ENCODE measurements at regions not wholly inside any gene's neighbourhood (a gene's known extent, or its start where the extent isn't known, plus 50 kb on each side); places are given as distances from the start of the nearest gene placed in this dataset.

DNA sequence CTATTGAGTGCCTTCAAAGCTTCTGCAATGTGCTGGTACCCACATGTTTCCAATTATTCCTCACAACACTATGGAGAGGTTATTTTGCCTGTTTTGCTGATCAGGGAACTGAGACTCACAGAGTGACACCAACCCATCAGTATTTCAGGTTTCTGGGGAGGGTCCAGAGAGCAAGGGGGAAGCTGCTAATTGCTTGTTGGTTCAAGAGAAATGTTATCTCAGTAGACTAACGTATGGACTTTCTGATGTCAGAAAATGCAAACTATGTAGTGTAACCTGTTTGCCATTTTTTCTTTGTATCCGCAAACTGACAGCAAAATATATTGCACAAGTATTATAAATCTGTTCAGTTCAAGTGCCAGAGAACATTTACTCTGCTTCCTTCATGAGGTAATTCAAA lies 108.3 kb upstream of the MSX2 start:
- Histone ChIP-seq H3K4me1 (ENCODE audit: control insufficient read depth in 5 of 5, insufficient read depth in 5 of 5, low read length in 5 of 5) (peaks cover 0 to 19% (median 8%) of the 10 kb centered on the region in 5 donors), H3K4me3 (ENCODE audit: low read depth in 1 of 5, low read length in 5 of 5) (no peak overlapping the region), H3K9me3 (ENCODE audit: control insufficient read depth in 5 of 5, low read length in 5 of 5) (no peaks in the 10 kb centered on the region), H3K36me3 (ENCODE audit: control insufficient read depth in 5 of 5, insufficient read depth in 5 of 5, low read length in 5 of 5) (no peaks in the 10 kb centered on the region), H3K27ac (ENCODE audit: low read depth, low read length) (no peak overlapping the region), H3K27me3 (ENCODE audit: control insufficient read depth in 5 of 5, insufficient read depth in 4 of 5, low read length in 5 of 5) (peaks cover 0 to 6% (median 3%) of the 10 kb centered on the region in 5 donors), H3K9ac (ENCODE audit: low read length in 5 of 5) (no peak overlapping the region)

DNA sequence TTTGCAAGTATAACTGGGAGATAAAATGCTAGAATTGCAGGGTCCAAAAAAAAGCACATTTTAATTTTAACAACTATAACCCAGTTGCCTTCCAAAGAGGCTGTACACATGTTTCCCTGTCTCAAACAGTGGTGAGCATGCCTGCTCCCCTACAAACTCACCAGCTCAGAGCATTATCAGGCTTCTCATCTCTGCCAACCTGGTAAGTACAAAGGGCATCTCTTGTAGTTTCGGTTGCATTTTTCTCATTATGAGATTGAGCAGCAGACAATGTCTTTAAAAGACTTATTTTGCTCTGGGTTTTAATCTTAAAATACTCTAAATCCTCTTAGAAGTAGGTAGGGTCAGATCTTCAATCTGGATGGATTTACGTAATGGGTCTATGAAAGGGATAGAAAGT lies 107.1 kb upstream of the MSX2 start:
- H3K9ac ChIP-seq (ENCODE audit: low read length in 5 of 5) = no peak overlapping the region
- peaks cover 0 to 6% (median 3%) of the 10 kb centered on the region in 5 donors for H3K27me3 ChIP-seq (ENCODE audit: control insufficient read depth in 5 of 5, insufficient read depth in 4 of 5, low read length in 5 of 5)
- no peak overlapping the region for H3K4me3 ChIP-seq (ENCODE audit: low read depth in 1 of 5, low read length in 5 of 5)

DNA sequence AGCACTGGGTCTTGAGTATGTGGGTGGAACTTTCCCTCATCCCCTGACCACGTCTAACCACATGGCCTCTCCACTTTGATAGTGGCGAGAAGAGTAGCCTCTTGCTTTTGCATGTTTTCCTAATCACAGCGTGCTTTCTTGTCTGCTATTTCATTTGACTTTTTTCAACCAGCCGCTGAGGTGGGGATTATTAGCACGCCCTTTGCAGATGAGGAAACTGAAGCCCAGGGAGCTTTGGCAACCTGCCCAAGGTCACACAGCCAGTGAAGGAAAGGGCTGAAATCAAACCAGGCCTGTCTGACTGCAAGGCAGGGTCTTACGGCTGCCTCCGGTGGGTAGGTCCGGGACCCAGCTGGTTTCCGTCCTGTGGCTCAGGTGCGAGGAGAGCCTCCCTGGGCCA lies 106.5 kb upstream of the MSX2 start:
- Histone ChIP-seq H3K27ac (ENCODE audit: low read depth, low read length) (no peak overlapping the region), H3K9me3 (ENCODE audit: control insufficient read depth in 5 of 5, low read length in 5 of 5) (no peaks in the 10 kb centered on the region), H3K9ac (ENCODE audit: low read length in 5 of 5) (no peak overlapping the region), H3K27me3 (ENCODE audit: control insufficient read depth in 5 of 5, insufficient read depth in 4 of 5, low read length in 5 of 5) (peaks cover 0 to 6% (median 3%) of the 10 kb centered on the region in 5 donors), H3K4me1 (ENCODE audit: control insufficient read depth in 5 of 5, insufficient read depth in 5 of 5, low read length in 5 of 5) (peaks cover 0 to 6% (median 4%) of the 10 kb centered on the region in 5 donors), H3K4me3 (ENCODE audit: low read depth in 1 of 5, low read length in 5 of 5) (no peak overlapping the region), H3K36me3 (ENCODE audit: control insufficient read depth in 5 of 5, insufficient read depth in 5 of 5, low read length in 5 of 5) (no peaks in the 10 kb centered on the region)

More for the DNA sequence above, 107.1 kb upstream of the MSX2 start:
- no peak overlapping the region for H3K27ac ChIP-seq (ENCODE audit: low read depth, low read length)
- H3K4me1 ChIP-seq (ENCODE audit: control insufficient read depth in 5 of 5, insufficient read depth in 5 of 5, low read length in 5 of 5) = peaks cover 0 to 12% (median 6%) of the 10 kb centered on the region in 5 donors
- no peaks in the 10 kb centered on the region for H3K9me3 ChIP-seq (ENCODE audit: control insufficient read depth in 5 of 5, low read length in 5 of 5)
- H3K36me3 ChIP-seq (ENCODE audit: control insufficient read depth in 5 of 5, insufficient read depth in 5 of 5, low read length in 5 of 5) = no peaks in the 10 kb centered on the region

DNA sequence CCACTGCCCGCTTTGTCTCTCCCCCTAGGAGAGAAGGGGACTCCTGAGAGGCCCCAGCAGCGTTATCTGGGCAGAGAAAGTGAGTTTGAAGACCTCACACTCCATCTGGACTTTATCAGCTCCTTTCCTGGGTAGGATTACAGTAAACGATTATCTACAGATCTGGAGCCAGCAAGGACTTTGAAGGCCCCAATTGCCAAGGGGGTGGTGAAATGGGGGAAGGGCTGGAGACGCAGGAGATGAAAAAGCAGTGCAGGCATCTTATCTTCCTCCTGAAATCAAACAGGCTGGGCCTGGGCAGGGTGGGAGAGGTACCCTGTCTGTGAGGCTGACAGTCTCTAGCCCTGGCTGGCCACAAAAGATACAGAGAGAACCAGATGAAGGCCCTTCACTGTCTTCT lies 105.8 kb upstream of the MSX2 start:
- Histone ChIP-seq H3K9ac (ENCODE audit: low read length in 5 of 5) (no peak overlapping the region), H3K4me3 (ENCODE audit: low read depth in 1 of 5, low read length in 5 of 5) (no peak overlapping the region), H3K27ac (ENCODE audit: low read depth, low read length) (no peak overlapping the region), H3K9me3 (ENCODE audit: control insufficient read depth in 5 of 5, low read length in 5 of 5) (no peaks in the 10 kb centered on the region), H3K4me1 (ENCODE audit: control insufficient read depth in 5 of 5, insufficient read depth in 5 of 5, low read length in 5 of 5) (no peaks in the 10 kb centered on the region), H3K27me3 (ENCODE audit: control insufficient read depth in 5 of 5, insufficient read depth in 4 of 5, low read length in 5 of 5) (peaks cover 0 to 6% (median 3%) of the 10 kb centered on the region in 5 donors), H3K36me3 (ENCODE audit: control insufficient read depth in 5 of 5, insufficient read depth in 5 of 5, low read length in 5 of 5) (no peaks in the 10 kb centered on the region)

DNA sequence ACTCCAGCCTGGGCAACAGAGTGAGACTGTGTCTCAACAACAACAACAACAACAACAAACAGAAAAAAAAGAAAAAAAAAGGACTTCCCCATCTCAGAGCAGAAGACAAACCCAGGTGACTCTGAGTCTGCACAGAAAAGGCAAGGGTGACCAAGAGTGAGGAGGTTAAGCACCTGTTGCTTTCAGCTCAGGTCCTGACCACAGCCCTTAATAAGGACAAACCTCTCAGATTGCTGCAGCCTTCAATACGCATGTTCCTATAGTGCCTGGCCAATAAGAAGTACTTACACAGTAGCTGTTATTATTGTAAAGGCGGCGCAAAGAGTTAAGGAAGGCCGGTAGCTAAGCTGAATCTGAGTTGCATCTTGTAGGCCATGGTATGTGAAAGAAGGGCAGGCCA lies 102.3 kb upstream of the MSX2 start:
- Histone ChIP-seq H3K27me3 (ENCODE audit: control insufficient read depth in 5 of 5, insufficient read depth in 4 of 5, low read length in 5 of 5) (peaks cover 0 to 6% (median 3%) of the 10 kb centered on the region in 5 donors), H3K36me3 (ENCODE audit: control insufficient read depth in 5 of 5, insufficient read depth in 5 of 5, low read length in 5 of 5) (no peaks in the 10 kb centered on the region), H3K4me3 (ENCODE audit: low read depth in 1 of 5, low read length in 5 of 5) (no peak overlapping the region), H3K4me1 (ENCODE audit: control insufficient read depth in 5 of 5, insufficient read depth in 5 of 5, low read length in 5 of 5) (peaks cover 0 to 15% (median 8%) of the 10 kb centered on the region in 5 donors), H3K9ac (ENCODE audit: low read length in 5 of 5) (no peak overlapping the region), H3K9me3 (ENCODE audit: control insufficient read depth in 5 of 5, low read length in 5 of 5) (no peaks in the 10 kb centered on the region), H3K27ac (ENCODE audit: low read depth, low read length) (no peak overlapping the region)

DNA sequence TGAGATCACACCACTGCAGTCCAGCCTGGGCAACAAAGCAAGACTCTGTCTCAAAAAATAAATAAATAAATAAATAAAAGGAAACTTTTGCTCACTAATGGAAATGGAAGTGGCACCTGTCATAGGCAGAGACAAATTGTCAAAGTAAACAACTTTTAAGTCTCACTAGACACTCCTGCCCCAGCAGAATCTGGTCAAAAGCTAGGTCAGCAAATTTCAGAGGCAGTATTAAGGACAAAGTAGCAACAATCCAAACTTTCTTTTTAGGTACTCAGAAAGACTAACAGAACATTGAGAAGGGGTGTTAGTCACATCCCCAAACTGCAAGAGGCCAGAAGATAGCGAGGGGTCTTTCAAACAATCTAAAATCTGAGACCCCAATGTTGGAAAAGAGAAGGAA lies 101.4 kb upstream of the MSX2 start:
- Histone ChIP-seq H3K27me3 (ENCODE audit: control insufficient read depth in 5 of 5, insufficient read depth in 4 of 5, low read length in 5 of 5) (peaks cover 0 to 5% (median 3%) of the 10 kb centered on the region in 5 donors), H3K4me1 (ENCODE audit: control insufficient read depth in 5 of 5, insufficient read depth in 5 of 5, low read length in 5 of 5) (peaks cover 0 to 15% (median 8%) of the 10 kb centered on the region in 5 donors), H3K9me3 (ENCODE audit: control insufficient read depth in 5 of 5, low read length in 5 of 5) (no peaks in the 10 kb centered on the region), H3K27ac (ENCODE audit: low read depth, low read length) (no peak overlapping the region), H3K36me3 (ENCODE audit: control insufficient read depth in 5 of 5, insufficient read depth in 5 of 5, low read length in 5 of 5) (no peaks in the 10 kb centered on the region), H3K4me3 (ENCODE audit: low read depth in 1 of 5, low read length in 5 of 5) (no peak overlapping the region), H3K9ac (ENCODE audit: low read length in 5 of 5) (no peak overlapping the region)

DNA sequence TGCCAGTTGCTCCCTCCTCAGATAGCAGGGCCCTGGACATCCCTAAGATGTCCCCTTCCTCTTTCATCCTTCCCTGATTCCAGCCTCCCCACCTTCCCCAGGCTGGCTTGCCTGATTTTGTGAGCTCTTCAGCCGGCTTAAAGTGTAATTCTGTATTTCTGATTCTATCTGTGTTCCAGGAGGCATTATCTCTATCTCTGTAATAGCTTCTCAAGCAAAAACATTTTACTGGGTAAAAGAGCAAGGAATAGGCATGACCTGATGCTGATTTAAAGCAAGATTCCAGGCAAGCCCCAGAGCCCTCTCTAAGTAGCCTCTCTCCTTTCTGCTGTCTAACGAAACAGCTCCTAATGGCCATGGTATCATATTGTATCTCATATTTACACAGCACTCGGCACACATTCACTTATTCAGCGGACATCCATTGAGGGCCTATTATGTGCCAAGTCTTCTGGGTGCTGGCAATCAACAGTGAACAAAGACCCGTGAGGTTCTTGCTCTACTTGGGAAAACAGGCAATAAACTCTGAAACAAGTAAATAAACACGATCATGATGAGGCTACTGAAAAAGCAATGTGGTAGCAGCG lies 100.9 kb upstream of the MSX2 start:
- Histone ChIP-seq H3K27me3 (ENCODE audit: control insufficient read depth in 5 of 5, insufficient read depth in 4 of 5, low read length in 5 of 5) (peaks cover 0 to 3% (median 0%) of the 10 kb centered on the region in 5 donors), H3K9ac (ENCODE audit: low read length in 5 of 5) (no peak overlapping the region), H3K4me1 (ENCODE audit: control insufficient read depth in 5 of 5, insufficient read depth in 5 of 5, low read length in 5 of 5) (peaks cover 0 to 15% (median 8%) of the 10 kb centered on the region in 5 donors)

DNA sequence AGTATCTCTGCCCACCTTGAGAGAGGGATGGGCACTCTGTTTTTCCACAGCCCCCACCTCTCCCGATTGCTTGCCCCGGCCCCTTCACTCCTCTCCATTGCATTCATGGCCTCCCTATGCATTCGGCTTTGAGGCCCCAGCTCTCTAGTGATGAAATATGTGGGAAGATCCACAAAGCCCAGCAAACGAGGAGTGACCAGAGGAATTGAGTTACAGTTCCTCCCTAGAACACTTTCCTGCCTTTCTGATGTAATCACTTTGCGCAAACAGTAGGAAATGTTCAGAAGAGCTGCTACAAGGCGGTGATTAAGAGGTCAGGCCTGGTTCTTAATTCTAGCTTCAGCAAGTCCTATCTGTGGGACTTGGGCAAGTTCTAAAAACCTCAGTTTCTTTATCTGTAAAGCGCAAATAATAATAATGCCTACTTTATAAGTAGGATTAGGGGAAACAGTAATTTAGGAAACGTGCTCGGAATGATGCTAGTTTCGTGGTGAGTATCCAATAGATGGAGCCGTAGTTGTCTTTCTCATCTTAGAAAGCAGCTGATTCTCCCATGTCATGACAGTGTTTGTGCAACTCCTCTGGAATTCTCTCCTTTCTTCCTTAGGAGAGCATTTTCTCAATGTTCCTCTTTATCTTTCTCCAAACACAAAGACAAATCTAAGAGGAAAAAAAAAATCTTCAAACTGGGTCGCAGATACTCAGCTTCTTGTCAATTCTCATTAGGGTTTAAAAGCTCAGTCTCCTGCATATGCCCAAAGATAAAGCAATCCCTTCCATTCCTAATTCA lies 99.5 kb upstream of the MSX2 start:
- Histone ChIP-seq H3K4me1 (ENCODE audit: control insufficient read depth in 5 of 5, insufficient read depth in 5 of 5, low read length in 5 of 5) (peaks cover 0 to 15% (median 8%) of the 10 kb centered on the region in 5 donors), H3K27me3 (ENCODE audit: control insufficient read depth in 5 of 5, insufficient read depth in 4 of 5, low read length in 5 of 5) (no peaks in the 10 kb centered on the region), H3K9me3 (ENCODE audit: control insufficient read depth in 5 of 5, low read length in 5 of 5) (no peaks in the 10 kb centered on the region), H3K9ac (ENCODE audit: low read length in 5 of 5) (no peak overlapping the region), H3K36me3 (ENCODE audit: control insufficient read depth in 5 of 5, insufficient read depth in 5 of 5, low read length in 5 of 5) (no peaks in the 10 kb centered on the region), H3K27ac (ENCODE audit: low read depth, low read length) (no peak overlapping the region), H3K4me3 (ENCODE audit: low read depth in 1 of 5, low read length in 5 of 5) (no peak overlapping the region)

More for the DNA sequence above, 100.9 kb upstream of the MSX2 start:
- no peak overlapping the region for H3K27ac ChIP-seq (ENCODE audit: low read depth, low read length)
- no peak overlapping the region for H3K4me3 ChIP-seq (ENCODE audit: low read depth in 1 of 5, low read length in 5 of 5)
- H3K9me3 ChIP-seq (ENCODE audit: control insufficient read depth in 5 of 5, low read length in 5 of 5) = no peaks in the 10 kb centered on the region
- no peaks in the 10 kb centered on the region for H3K36me3 ChIP-seq (ENCODE audit: control insufficient read depth in 5 of 5, insufficient read depth in 5 of 5, low read length in 5 of 5)

DNA sequence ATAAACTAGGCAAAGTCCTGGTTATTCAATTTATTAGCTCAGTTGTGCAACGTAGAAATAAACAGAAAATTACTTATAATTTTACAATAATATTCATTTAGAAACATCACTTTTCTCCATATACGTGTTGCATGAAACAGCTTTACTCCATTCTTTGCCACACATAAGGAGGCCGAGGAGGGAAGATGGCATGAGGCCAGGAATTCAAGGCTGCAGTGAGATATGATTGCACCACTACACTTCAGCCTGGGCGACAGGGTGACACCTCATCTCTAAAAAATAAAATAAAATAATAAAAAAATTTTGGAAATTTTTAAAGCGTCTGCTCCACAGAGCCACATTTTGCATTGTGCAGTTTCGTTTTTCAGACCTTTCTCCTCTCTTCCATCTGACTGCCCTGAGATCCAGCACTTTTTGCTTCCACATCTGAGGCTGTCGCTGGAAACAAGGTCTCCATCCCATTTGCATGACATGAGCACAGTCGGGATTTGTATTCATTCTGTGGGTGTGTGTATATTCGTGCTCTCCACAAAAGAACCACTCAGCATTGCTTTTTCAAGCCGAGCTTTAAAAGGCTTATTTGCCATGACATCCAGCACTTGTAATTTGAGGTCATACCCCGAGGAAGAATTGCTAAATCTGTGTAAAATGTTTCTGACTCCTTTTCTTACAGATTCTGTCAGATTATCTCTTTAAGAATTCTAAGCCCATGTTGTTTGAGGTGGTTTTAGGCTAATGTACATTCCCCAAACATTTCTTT lies 98.6 kb upstream of the MSX2 start:
- Histone ChIP-seq H3K9ac (ENCODE audit: low read length in 5 of 5) (no peak overlapping the region), H3K4me3 (ENCODE audit: low read depth in 1 of 5, low read length in 5 of 5) (no peak overlapping the region), H3K9me3 (ENCODE audit: control insufficient read depth in 5 of 5, low read length in 5 of 5) (no peaks in the 10 kb centered on the region), H3K4me1 (ENCODE audit: control insufficient read depth in 5 of 5, insufficient read depth in 5 of 5, low read length in 5 of 5) (peaks cover 0 to 15% (median 8%) of the 10 kb centered on the region in 5 donors), H3K27ac (ENCODE audit: low read depth, low read length) (no peak overlapping the region), H3K27me3 (ENCODE audit: control insufficient read depth in 5 of 5, insufficient read depth in 4 of 5, low read length in 5 of 5) (no peaks in the 10 kb centered on the region), H3K36me3 (ENCODE audit: control insufficient read depth in 5 of 5, insufficient read depth in 5 of 5, low read length in 5 of 5) (no peaks in the 10 kb centered on the region)
